ENCODE measurements at regions not wholly inside any gene's neighbourhood (a gene's known extent, or its start where the extent isn't known, plus 50 kb on each side); places are given as distances from the start of the nearest gene placed in this dataset.

DNA sequence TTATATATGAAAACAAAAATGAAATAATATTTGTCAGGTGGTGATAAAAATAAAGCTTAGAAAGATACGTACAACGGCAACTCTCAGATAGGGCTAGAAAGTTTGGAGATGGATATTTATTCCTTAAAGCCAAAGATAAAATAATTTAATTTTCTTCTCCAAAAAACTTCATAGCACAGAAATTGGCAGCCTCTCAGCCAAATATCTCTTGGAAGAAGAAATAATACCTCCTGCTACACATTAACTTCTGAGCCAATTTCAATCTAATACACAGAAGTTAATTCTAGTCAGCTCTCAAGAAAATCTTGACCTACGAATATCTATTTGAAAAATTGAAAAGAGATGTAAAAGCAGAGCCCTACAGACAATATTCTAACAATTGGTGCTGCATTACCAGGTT, 122.4 kb downstream of the TES start:
- no peak overlapping the region for H3K27ac ChIP-seq
- peaks cover 8 to 10% of the 10 kb centered on the region in 2 donors for H3K4me1 ChIP-seq
- H3K4me3 ChIP-seq (replicated peaks in 1 of 3): no peak overlapping the region
- H3K27me3 ChIP-seq: no peaks in the 10 kb centered on the region
- TF ChIP-seq, protein P1, sequence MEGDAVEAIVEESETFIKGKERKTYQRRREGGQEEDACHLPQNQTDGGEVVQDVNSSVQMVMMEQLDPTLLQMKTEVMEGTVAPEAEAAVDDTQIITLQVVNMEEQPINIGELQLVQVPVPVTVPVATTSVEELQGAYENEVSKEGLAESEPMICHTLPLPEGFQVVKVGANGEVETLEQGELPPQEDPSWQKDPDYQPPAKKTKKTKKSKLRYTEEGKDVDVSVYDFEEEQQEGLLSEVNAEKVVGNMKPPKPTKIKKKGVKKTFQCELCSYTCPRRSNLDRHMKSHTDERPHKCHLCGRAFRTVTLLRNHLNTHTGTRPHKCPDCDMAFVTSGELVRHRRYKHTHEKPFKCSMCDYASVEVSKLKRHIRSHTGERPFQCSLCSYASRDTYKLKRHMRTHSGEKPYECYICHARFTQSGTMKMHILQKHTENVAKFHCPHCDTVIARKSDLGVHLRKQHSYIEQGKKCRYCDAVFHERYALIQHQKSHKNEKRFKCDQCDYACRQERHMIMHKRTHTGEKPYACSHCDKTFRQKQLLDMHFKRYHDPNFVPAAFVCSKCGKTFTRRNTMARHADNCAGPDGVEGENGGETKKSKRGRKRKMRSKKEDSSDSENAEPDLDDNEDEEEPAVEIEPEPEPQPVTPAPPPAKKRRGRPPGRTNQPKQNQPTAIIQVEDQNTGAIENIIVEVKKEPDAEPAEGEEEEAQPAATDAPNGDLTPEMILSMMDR (IDR thresholded peaks at IDR 0.05): no peak
- TF ChIP-seq POLR2A (IDR thresholded peaks at IDR 0.05): no peak
- DNase-seq: no peak
- intact Hi-C loops (cut with DNase I): no loop called here
- H3K9me3 ChIP-seq: no peaks in the 10 kb centered on the region
- WGBS, 2 donors: 78 to 89% methylated on average over 3 of the region's 3 CpGs
- no peaks in the 10 kb centered on the region for H3K36me3 ChIP-seq

DNA sequence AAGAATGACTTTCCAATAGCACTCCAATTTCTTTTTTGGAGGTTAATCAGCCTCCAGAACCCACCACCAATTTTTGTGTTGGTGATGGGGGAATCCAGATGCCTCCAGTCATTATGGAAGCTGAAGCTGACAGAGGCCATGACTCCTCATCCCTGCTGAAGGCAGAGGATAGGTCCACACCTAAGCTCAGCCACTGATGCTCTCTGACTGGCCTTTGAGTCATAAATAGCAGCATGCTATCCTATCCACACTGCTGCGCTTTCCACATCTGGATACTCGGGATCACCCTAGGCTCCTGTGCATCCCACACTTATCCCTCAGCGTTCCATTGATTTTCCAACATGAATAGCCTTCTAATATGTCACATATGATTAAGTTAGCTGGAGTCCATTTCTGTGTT, 124.2 kb downstream of the TES start:
- Histone ChIP-seq H3K27ac (no peak overlapping the region), H3K9me3 (no peaks in the 10 kb centered on the region), H3K27me3 (no peaks in the 10 kb centered on the region), H3K4me3 (replicated peaks in 1 of 3) (no peak overlapping the region), H3K4me1 (peaks cover 15% of the 10 kb centered on the region in 2 donors), H3K36me3 (no peaks in the 10 kb centered on the region)
- TF ChIP-seq, protein P1 (IDR thresholded peaks at IDR 0.05): no peak
- no peak for TF ChIP-seq POLR2A (IDR thresholded peaks at IDR 0.05)
- intact Hi-C loops (cut with DNase I): no loop called here
- no peak for DNase-seq
- 96 to 98% methylated on average over 3 of the region's 3 CpGs for WGBS, 2 donors

DNA sequence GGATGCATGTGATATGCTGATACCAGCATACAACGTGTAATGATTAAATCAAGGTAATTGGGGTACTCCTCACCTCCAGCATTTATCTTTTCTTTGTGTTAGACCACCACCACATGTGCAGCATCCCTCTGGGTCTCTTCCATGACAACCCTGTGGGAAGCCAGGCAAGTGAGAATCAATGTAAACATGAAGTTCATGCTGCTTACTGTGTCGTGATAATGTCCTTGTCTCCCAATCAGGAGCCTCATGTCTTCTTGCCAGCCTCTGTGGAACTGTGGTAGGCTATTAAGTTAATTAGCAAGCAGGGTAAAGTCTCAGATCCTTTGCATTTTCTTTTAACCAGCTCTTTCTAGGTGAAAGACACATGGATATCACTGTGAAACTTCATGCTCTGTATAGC, 126.7 kb downstream of the TES start:
- TF ChIP-seq, protein P1 (IDR thresholded peaks at IDR 0.05): no peak
- TF ChIP-seq POLR2A (IDR thresholded peaks at IDR 0.05): no peak
- no peaks in the 10 kb centered on the region for H3K9me3 ChIP-seq
- no peak overlapping the region for H3K4me3 ChIP-seq (replicated peaks in 1 of 3)
- WGBS, 2 donors: 84 to 97% methylated on average over 2 of the region's 2 CpGs
- no peak overlapping the region for H3K27ac ChIP-seq
- H3K27me3 ChIP-seq: no peaks in the 10 kb centered on the region
- peaks cover 16 to 18% of the 10 kb centered on the region in 2 donors for H3K4me1 ChIP-seq
- no peak for DNase-seq
- intact Hi-C loops (cut with DNase I): no loop called here
- H3K36me3 ChIP-seq: no peaks in the 10 kb centered on the region

DNA sequence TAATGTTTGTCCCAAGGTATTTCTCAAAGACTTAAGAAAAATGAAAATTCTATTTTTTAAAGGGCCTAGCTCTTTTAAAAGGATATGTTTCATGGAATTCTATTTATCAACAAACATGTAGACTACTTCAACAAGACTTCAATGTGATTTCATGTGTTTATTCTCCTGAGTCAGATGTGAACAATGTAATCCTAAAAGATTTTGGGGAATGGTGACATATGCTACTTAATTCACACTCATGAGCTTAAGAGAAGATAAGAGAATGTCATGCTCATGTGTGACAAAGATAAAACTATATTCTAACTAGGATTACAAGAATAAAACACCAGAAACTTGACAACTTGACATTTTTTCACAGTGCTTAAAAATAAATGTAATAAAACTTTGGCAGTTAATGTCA, 127.5 kb downstream of the TES start:
- Histone ChIP-seq H3K27ac (no peak overlapping the region), H3K36me3 (no peaks in the 10 kb centered on the region), H3K4me3 (replicated peaks in 1 of 3) (no peak overlapping the region), H3K4me1 (peaks cover 16 to 18% of the 10 kb centered on the region in 2 donors), H3K27me3 (no peaks in the 10 kb centered on the region), H3K9me3 (no peaks in the 10 kb centered on the region)
- DNase-seq: no peak
- intact Hi-C loops (cut with DNase I): no loop called here
- no peak for TF ChIP-seq POLR2A (IDR thresholded peaks at IDR 0.05)
- TF ChIP-seq, protein P1 (IDR thresholded peaks at IDR 0.05): no peak

DNA sequence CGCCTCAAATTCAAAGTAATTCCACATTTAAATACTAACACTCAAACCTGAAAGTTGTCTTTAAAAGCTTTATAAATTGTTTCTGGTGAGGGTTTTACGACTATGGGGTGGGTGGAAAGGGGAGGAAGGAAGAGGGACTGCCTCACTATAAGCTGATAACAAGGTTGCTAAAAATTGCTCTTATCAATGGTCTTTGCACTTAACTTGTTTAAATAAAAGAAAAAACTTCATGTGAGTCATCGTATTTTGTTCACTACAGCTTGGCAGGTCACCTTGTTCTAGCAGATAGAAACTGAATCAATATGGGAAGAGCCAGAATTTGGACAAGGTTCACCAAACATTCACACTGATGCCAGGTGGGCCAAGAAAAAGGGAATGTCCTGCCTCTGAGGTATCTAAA, 129.2 kb downstream of the TES start:
- WGBS, 2 donors: 38 to 42% methylated on average over 3 of the region's 3 CpGs
- intact Hi-C loops (cut with DNase I): no loop called here
- DNase-seq: peak; percentile 39 to 48
- no peak for TF ChIP-seq POLR2A (IDR thresholded peaks at IDR 0.05)
- TF ChIP-seq, protein P1 (IDR thresholded peaks at IDR 0.05): no peak
- no peaks in the 10 kb centered on the region for H3K36me3 ChIP-seq
- H3K9me3 ChIP-seq: no peaks in the 10 kb centered on the region
- peak overlapping the region; percentile 57 to 79 (median 71) for H3K27ac ChIP-seq
- peaks cover 16 to 18% of the 10 kb centered on the region in 2 donors for H3K4me1 ChIP-seq
- no peaks in the 10 kb centered on the region for H3K27me3 ChIP-seq
- no peak overlapping the region for H3K4me3 ChIP-seq (replicated peaks in 1 of 3)
